NCI-H2029 (cell line): ENCODE measurements at regions not wholly inside any gene's neighbourhood (a gene's known extent, or its start where the extent isn't known, plus 50 kb on each side); places are given as distances from the start of the nearest gene placed in this dataset.

ENCODE experiments used
- DNase-seq: peaks from one replicate; lab custom pipeline; 2025; lab: John Stamatoyannopoulos, UW

GRCh38 chr11:92480499-92480898, 255.9 kb downstream of the FAT3 start:
- DNase-seq: no peak

- DNase-seq: no peak
These were observed 258.0 kb downstream of the FAT3 start for GRCh38 chr11:92482492-92483060.

GRCh38 chr11:92484570-92484969, 260.0 kb downstream of the FAT3 start:
- DNase-seq: no peak

- DNase-seq: no peak
These were observed 265.3 kb downstream of the FAT3 start for GRCh38 chr11:92489826-92490399.

- no peak for DNase-seq
These were observed 267.8 kb downstream of the FAT3 start for GRCh38 chr11:92492372-92492771.

- no peak for DNase-seq
These were observed 270.6 kb downstream of the FAT3 start for GRCh38 chr11:92495107-92495793.

- no peak for DNase-seq
These were observed 275.8 kb downstream of the FAT3 start for GRCh38 chr11:92500453-92500852.

GRCh38 chr11:92501066-92501739, 276.6 kb downstream of the FAT3 start:
- no peak for DNase-seq

GRCh38 chr11:92504004-92504403, 279.4 kb downstream of the FAT3 start:
- DNase-seq: no peak

- DNase-seq: no peak
These were observed 279.9 kb downstream of the FAT3 start for GRCh38 chr11:92504534-92504933.

GRCh38 chr11:92505689-92506088, 281.1 kb downstream of the FAT3 start:
- DNase-seq: no peak

GRCh38 chr11:92506809-92507336, 282.3 kb downstream of the FAT3 start:
- DNase-seq: no peak

- no peak for DNase-seq
These were observed 286.0 kb downstream of the FAT3 start for GRCh38 chr11:92510591-92510990.

GRCh38 chr11:92511522-92512203, 287.0 kb downstream of the FAT3 start:
- DNase-seq: no peak

GRCh38 chr11:92512204-92512569, 287.6 kb downstream of the FAT3 start:
- no peak for DNase-seq

GRCh38 chr11:92523611-92524010, 299.0 kb downstream of the FAT3 start:
- no peak for DNase-seq

- no peak for DNase-seq
These were observed 299.9 kb downstream of the FAT3 start for GRCh38 chr11:92524542-92524941.

- no peak for DNase-seq
These were observed 302.8 kb downstream of the FAT3 start for GRCh38 chr11:92527467-92527866.

GRCh38 chr11:92528001-92528400, 303.4 kb downstream of the FAT3 start:
- DNase-seq: no peak

GRCh38 chr11:92531065-92531739, 306.6 kb downstream of the FAT3 start:
- no peak for DNase-seq

GRCh38 chr11:92533657-92534335, 309.2 kb downstream of the FAT3 start:
- no peak for DNase-seq
